ENCODE measurements at regions not wholly inside any gene's neighbourhood (a gene's known extent, or its start where the extent isn't known, plus 50 kb on each side); places are given as distances from the start of the nearest gene placed in this dataset.

GRCh38 chr2:122740594-122740948 is 985.1 kb downstream of the TSN start:
- Histone ChIP-seq H3K27ac (ENCODE audit: low read depth in 1 of 2, low read length in 1 of 2) (no peak overlapping the region), H3K36me3 (ENCODE audit: control insufficient read depth in 4 of 4, insufficient read depth in 4 of 4, low read length in 4 of 4) (no peaks in the 10 kb centered on the region), H3K9ac (ENCODE audit: insufficient read depth in 1 of 2, low read length in 2 of 2) (no peak overlapping the region), H3K9me3 (ENCODE audit: control insufficient read depth in 4 of 4, insufficient read depth in 3 of 4, low read length in 3 of 4) (no peaks in the 10 kb centered on the region), H3K4me1 (ENCODE audit: control insufficient read depth in 5 of 5, insufficient read depth in 5 of 5, low read length in 5 of 5) (peaks cover 0 to 5% (median 0%) of the 10 kb centered on the region in 5 donors), H3K4me3 (no peak overlapping the region), H3K27me3 (ENCODE audit: control insufficient read depth in 3 of 3, insufficient read depth in 3 of 3, low read length in 2 of 3) (no peaks in the 10 kb centered on the region)
- ATAC-seq (ENCODE audit: insufficient read depth, low FRiP score) = no peak
- no peak for TF ChIP-seq CTCF (IDR thresholded peaks at IDR 0.05; ENCODE audit: control extremely low read depth, extremely low read depth)
- DNase-seq = no peak
- WGBS, 2 donors = 97% methylated on average over 1 of the region's 1 CpG

- Histone ChIP-seq H3K27me3 (ENCODE audit: control insufficient read depth in 3 of 3, insufficient read depth in 3 of 3, low read length in 2 of 3) (no peaks in the 10 kb centered on the region), H3K4me3 (no peak overlapping the region), H3K4me1 (ENCODE audit: control insufficient read depth in 5 of 5, insufficient read depth in 5 of 5, low read length in 5 of 5) (peaks cover 0 to under 1% (median 0%) of the 10 kb centered on the region in 5 donors), H3K36me3 (ENCODE audit: control insufficient read depth in 4 of 4, insufficient read depth in 4 of 4, low read length in 4 of 4) (no peaks in the 10 kb centered on the region), H3K9ac (ENCODE audit: insufficient read depth in 1 of 2, low read length in 2 of 2) (no peak overlapping the region), H3K9me3 (ENCODE audit: control insufficient read depth in 4 of 4, insufficient read depth in 3 of 4, low read length in 3 of 4) (no peaks in the 10 kb centered on the region), H3K27ac (ENCODE audit: low read depth in 1 of 2, low read length in 1 of 2) (no peak overlapping the region)
- no peak for ATAC-seq (ENCODE audit: insufficient read depth, low FRiP score)
- WGBS, 2 donors = 87 to 94% methylated on average over 1 of the region's 1 CpG
- TF ChIP-seq CTCF (IDR thresholded peaks at IDR 0.05; ENCODE audit: control extremely low read depth, extremely low read depth) = no peak
- no peak for DNase-seq
Observed at GRCh38 chr2:122741403-122741802, 986.0 kb downstream of the TSN start.

GRCh38 chr2:122743021-122743675 is 987.7 kb downstream of the TSN start:
- ATAC-seq (ENCODE audit: insufficient read depth, low FRiP score) = no peak
- no peak for TF ChIP-seq CTCF (IDR thresholded peaks at IDR 0.05; ENCODE audit: control extremely low read depth, extremely low read depth)
- Histone ChIP-seq H3K4me1 (ENCODE audit: control insufficient read depth in 5 of 5, insufficient read depth in 5 of 5, low read length in 5 of 5) (no peaks in the 10 kb centered on the region), H3K9me3 (ENCODE audit: control insufficient read depth in 4 of 4, insufficient read depth in 3 of 4, low read length in 3 of 4) (no peaks in the 10 kb centered on the region), H3K4me3 (no peak overlapping the region), H3K9ac (ENCODE audit: insufficient read depth in 1 of 2, low read length in 2 of 2) (no peak overlapping the region), H3K36me3 (ENCODE audit: control insufficient read depth in 4 of 4, insufficient read depth in 4 of 4, low read length in 4 of 4) (no peaks in the 10 kb centered on the region), H3K27me3 (ENCODE audit: control insufficient read depth in 3 of 3, insufficient read depth in 3 of 3, low read length in 2 of 3) (no peaks in the 10 kb centered on the region), H3K27ac (ENCODE audit: low read depth in 1 of 2, low read length in 1 of 2) (no peak overlapping the region)
- DNase-seq = no peak
- WGBS, 2 donors = 91 to 94% methylated on average over 2 of the region's 2 CpGs

- Histone ChIP-seq H3K36me3 (ENCODE audit: control insufficient read depth in 4 of 4, insufficient read depth in 4 of 4, low read length in 4 of 4) (no peaks in the 10 kb centered on the region), H3K27me3 (ENCODE audit: control insufficient read depth in 3 of 3, insufficient read depth in 3 of 3, low read length in 2 of 3) (no peaks in the 10 kb centered on the region), H3K9ac (ENCODE audit: insufficient read depth in 1 of 2, low read length in 2 of 2) (no peak overlapping the region), H3K4me3 (no peak overlapping the region), H3K4me1 (ENCODE audit: control insufficient read depth in 5 of 5, insufficient read depth in 5 of 5, low read length in 5 of 5) (no peaks in the 10 kb centered on the region), H3K27ac (ENCODE audit: low read depth in 1 of 2, low read length in 1 of 2) (no peak overlapping the region), H3K9me3 (ENCODE audit: control insufficient read depth in 4 of 4, insufficient read depth in 3 of 4, low read length in 3 of 4) (no peaks in the 10 kb centered on the region)
- no peak for DNase-seq
- TF ChIP-seq CTCF (IDR thresholded peaks at IDR 0.05; ENCODE audit: control extremely low read depth, extremely low read depth) = no peak
- WGBS, 2 donors = 86 to 90% methylated on average over 4 of the region's 4 CpGs
- no peak for ATAC-seq (ENCODE audit: insufficient read depth, low FRiP score)
Observed at GRCh38 chr2:122745603-122746002, 990.2 kb downstream of the TSN start.
